ENCODE measurements at regions not wholly inside any gene's neighbourhood (a gene's known extent, or its start where the extent isn't known, plus 50 kb on each side); places are given as distances from the start of the nearest gene placed in this dataset.

DNA sequence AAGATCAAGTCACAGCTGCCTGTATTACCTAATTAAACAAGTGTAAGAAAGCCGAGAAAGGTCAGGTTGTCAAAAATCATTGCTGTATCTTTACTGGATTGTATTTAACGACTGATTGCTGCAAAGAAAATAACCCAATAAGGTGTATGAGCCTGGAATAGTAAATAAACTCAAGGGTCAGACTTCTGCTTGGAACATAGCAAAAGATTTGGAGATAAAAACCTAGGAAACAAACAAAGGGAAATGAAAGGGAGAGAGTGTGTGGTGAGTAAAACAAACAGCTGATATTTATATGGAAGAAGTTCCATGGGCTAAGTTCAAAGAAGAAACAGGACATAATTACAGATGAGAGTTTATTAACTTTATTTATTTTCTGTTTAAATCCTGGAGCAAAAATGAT is 354.0 kb downstream of the TLR4 start:
- DNase-seq (ENCODE audit: low read depth, low spot score) = no peak

GRCh38 chr9:118059484-118060278 is 355.5 kb downstream of the TLR4 start:
- DNase-seq (ENCODE audit: low read depth, low spot score) = no peak

GRCh38 chr9:118083161-118083560 is 379.0 kb downstream of the TLR4 start:
- DNase-seq (ENCODE audit: low read depth, low spot score) = no peak

DNA sequence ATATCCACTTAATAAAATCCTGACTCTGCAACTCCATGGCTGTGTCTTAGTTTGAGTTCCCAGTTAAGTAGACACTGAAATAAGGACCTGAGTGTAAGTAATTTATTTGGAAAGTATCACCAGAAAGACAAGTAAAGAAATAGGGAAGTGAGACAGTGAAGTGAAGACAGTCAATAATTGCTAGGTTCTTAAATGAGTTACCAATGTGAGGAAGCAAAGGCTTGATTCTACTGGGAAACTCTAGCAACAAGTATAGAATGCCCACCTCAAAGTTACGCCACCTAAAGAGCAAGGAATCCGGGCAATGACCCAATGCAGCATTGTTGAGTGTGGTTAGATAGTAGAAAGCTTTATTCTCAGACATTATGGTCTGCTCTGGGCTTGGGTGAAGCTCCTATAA is 383.9 kb downstream of the TLR4 start:
- no peak for DNase-seq (ENCODE audit: low read depth, low spot score)

GRCh38 chr9:118091226-118091625 is 387.0 kb downstream of the TLR4 start:
- no peak for DNase-seq (ENCODE audit: low read depth, low spot score)

- DNase-seq (ENCODE audit: low read depth, low spot score) = no peak
Measured at GRCh38 chr9:118091711-118092500, 387.7 kb downstream of the TLR4 start.

DNA sequence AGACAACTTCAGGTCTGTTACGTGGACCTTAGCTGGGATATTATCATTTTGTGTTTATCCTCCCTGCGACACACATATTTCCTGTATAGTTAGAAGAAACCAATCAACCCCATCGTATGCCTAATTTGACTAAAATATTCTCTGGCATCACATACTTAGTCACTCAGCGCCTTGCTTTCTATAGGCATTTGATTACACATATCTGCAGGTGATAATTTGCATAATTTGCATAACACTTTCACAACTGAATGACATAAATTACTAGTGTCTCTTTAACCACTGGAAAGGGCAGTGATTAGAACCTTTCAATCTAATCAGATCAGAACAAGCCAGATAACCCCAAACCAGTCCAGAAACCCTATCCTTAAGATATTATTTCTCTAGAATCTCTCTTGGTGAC is 390.2 kb downstream of the TLR4 start:
- no peak for DNase-seq (ENCODE audit: low read depth, low spot score)

- DNase-seq (ENCODE audit: low read depth, low spot score) = no peak
Measured at GRCh38 chr9:118100529-118101419, 396.6 kb downstream of the TLR4 start.

DNA sequence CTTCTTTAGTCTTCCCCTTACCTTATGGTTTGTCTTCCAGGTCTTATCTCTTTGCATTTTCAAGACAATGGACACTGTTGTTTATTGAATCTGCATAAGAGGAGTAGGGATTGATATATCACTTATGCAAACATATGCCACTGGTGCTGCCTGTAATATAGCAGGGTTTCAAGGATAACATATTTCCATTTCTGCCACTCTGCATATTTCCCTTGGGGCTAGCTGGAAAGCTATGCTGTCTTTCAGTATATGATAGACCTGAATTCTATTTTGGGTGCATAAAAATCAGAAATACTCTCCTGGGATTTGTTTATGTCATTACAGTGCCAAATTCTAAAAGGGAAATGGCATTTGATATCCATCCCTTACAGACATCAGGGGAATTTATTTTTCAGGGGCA is 400.2 kb downstream of the TLR4 start:
- DNase-seq (ENCODE audit: low read depth, low spot score) = no peak

DNA sequence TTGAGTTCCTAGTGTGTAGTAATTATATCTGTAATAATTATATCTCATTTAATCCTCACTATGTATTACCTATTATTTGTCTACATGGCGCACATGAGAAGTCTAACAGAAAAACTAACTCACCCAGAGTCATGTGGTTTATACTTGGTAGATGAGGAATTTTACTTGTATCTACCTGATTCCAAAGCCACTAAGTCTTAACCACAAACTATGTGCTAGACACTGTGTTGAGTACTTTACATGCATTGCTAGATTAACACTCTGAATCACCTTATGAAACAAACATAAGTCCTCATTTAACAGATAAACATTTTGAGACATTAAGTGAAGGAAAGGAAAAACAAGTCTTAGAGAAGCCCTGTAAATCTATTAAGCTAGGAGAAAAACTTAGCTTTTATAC is 404.8 kb downstream of the TLR4 start:
- DNase-seq (ENCODE audit: low read depth, low spot score) = no peak

GRCh38 chr9:118109542-118109941 is 405.3 kb downstream of the TLR4 start:
- DNase-seq (ENCODE audit: low read depth, low spot score) = no peak

GRCh38 chr9:118121361-118121760 is 417.2 kb downstream of the TLR4 start:
- no peak for DNase-seq (ENCODE audit: low read depth, low spot score)

GRCh38 chr9:118128313-118128712 is 424.1 kb downstream of the TLR4 start:
- DNase-seq (ENCODE audit: low read depth, low spot score) = no peak

DNA sequence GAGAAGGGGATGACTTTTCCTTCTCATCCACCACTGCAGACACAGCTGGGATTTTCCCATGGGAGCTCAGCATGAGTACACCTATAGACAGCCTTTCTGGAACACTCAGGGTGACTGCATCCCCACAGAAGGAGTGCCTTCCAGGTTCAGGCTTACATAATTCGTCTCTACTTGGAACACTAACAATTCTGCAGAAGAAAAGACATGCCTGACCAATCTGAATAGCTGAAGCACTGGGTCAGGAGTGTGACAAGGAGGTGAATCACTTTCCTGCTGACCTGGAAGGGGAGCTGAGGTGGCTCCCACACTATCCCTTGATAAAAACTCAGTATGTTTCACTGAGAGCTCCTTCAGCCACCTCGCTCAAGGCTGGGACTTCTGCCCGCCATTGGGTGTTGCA is 425.3 kb downstream of the TLR4 start:
- DNase-seq (ENCODE audit: low read depth, low spot score) = no peak

- DNase-seq (ENCODE audit: low read depth, low spot score) = no peak
Measured at GRCh38 chr9:118148990-118149389, 444.8 kb downstream of the TLR4 start.

DNA sequence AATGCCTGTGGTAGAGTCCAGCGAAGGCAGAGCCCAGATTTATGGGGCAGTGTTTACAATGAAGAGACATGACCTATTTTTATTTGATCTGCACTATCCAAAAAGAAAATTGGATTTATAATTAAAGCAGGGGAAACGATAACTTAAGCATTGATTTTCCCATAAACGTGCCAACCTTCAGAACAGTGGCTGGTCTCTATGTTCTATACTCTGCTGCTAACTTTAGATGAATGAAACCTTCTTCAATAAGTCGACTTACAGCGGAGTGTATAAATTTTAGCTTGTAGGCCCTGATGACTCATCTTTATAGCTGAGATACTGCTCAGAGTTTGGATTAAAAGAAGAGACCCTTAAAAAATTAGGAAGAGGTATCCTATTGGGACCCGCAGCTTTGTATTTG is 452.6 kb downstream of the TLR4 start:
- DNase-seq (ENCODE audit: low read depth, low spot score) = no peak

GRCh38 chr9:118162716-118163115 is 458.5 kb downstream of the TLR4 start:
- DNase-seq (ENCODE audit: low read depth, low spot score) = no peak

DNA sequence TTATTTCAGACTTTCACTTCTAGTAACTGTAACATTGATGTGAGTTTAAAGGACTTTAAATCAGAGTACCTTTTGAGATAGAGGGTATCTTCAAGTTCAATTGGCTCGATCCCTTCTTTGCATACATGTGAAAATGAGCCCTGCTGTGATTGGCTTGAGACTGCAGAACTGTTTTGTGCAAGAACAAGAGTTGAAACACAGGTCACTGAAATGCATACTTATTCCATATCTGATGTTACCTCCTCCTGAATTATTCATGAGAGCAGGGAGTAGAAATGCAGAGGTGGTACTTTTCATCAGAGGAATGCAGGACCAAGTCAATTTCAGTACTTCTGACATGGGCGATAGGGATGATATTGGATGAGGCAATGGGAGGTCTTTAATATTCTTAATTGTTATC is 459.5 kb downstream of the TLR4 start:
- DNase-seq (ENCODE audit: low read depth, low spot score) = no peak

DNA sequence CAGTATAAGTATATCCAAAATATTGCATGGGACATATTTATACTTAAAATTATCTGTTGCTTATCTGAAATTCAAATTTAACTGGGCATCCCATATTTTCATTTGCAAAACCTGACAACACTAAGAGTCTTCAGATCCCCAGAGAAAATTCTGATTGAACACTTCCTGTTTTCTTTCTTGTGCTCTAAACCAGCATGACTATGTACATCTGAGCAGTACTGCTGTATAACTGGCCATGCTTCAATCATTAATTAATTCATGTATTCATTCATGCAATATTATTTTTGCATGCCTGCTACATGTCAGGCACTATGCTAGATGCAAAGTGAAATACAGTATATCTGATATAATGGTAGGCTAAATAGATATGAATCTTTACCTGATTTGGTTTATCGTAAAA is 461.2 kb downstream of the TLR4 start:
- no peak for DNase-seq (ENCODE audit: low read depth, low spot score)

- DNase-seq (ENCODE audit: low read depth, low spot score) = no peak
Measured at GRCh38 chr9:118170032-118170955, 466.1 kb downstream of the TLR4 start.

DNA sequence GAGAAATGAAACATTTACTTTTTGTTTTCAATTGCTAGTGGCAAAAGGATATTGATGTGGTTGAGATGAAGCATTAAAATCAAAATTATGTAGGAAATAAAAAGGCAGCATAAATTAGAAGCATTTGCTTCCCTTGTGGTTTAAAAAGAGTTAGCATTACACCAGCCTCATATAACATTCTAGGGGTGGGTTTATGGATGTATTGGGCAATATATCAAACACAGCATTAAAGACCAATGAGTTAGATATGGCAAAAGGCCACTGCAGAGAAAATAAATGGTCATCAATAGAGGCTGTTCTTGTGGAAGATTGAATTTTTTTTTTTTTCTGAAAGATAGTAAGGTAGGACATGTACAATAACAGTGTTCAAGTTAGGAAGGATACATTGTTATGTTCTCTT is 473.0 kb downstream of the TLR4 start:
- no peak for DNase-seq (ENCODE audit: low read depth, low spot score)

All from brain pericyte (primary cell).